ENCODE measurements at regions not wholly inside any gene's neighbourhood (a gene's known extent, or its start where the extent isn't known, plus 50 kb on each side); places are given as distances from the start of the nearest gene placed in this dataset.

DNA sequence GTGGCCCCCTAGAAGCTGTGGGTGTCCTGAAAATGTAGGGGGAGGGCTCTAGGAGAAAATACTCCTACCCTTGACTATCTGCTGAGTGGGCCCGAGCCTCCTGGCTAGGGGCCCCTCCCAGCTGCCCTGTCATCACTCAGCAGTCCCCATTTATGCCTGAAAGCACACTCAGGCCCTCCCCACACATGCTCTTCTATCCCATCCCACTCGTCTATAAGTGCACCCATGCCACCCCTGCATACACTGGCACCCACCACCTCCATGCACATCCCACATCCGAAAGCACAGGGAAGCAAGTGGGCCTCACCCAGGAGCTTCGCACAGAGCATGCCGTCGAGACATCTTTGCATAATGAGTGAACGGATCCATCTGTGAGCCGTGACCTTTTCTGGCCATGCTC, 80.4 kb upstream of the POU3F1 start:
- TF ChIP-seq POLR2AphosphoS5 (IDR thresholded peaks at IDR 0.05) (no peak), POLR2A (IDR thresholded peaks at IDR 0.05) (no peak)
- TF ChIP-seq, protein P1, sequence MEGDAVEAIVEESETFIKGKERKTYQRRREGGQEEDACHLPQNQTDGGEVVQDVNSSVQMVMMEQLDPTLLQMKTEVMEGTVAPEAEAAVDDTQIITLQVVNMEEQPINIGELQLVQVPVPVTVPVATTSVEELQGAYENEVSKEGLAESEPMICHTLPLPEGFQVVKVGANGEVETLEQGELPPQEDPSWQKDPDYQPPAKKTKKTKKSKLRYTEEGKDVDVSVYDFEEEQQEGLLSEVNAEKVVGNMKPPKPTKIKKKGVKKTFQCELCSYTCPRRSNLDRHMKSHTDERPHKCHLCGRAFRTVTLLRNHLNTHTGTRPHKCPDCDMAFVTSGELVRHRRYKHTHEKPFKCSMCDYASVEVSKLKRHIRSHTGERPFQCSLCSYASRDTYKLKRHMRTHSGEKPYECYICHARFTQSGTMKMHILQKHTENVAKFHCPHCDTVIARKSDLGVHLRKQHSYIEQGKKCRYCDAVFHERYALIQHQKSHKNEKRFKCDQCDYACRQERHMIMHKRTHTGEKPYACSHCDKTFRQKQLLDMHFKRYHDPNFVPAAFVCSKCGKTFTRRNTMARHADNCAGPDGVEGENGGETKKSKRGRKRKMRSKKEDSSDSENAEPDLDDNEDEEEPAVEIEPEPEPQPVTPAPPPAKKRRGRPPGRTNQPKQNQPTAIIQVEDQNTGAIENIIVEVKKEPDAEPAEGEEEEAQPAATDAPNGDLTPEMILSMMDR (IDR thresholded peaks at IDR 0.05), result no peak
